GM12892 (cell line): ENCODE measurements at regions not wholly inside any gene's neighbourhood (a gene's known extent, or its start where the extent isn't known, plus 50 kb on each side); places are given as distances from the start of the nearest gene placed in this dataset.

Experiments
- POLR2A ChIP-seq: IDR thresholded peaks from 2 replicates; pipeline ENCODE4 v1.6.1; 2011; ENCODE audit warnings: low read depth, low read length, control low read depth
- POLR2AphosphoS5 ChIP-seq: IDR thresholded peaks from 2 replicates; pipeline ENCODE4 v1.6.1; 2011; ENCODE audit warnings: low read depth, low read length, control low read depth
- TAF1 ChIP-seq: IDR thresholded peaks from 2 replicates; pipeline ENCODE4 v1.6.1; 2011; ENCODE audit warnings: low read depth, mild to moderate bottlenecking, control low read depth, low read length, borderline replicate concordance

GRCh38 chr15:62219799-62220198, 54.7 kb upstream of the C2CD4B start:
- TF ChIP-seq TAF1 (no peak), POLR2A (no peak), POLR2AphosphoS5 (no peak)
